HG03521 (cell line): ENCODE measurements at regions not wholly inside any gene's neighbourhood (a gene's known extent, or its start where the extent isn't known, plus 50 kb on each side); places are given as distances from the start of the nearest gene placed in this dataset.

Experiments used
- ATAC-seq: cut with Tn5 transposase; IDR thresholded peaks from one replicate; pipeline ENCODE4 v1.9.1; 2021; ENCODE audit warnings: mild to moderate bottlenecking, moderate library complexity; ENCODE audit not compliant: unreplicated experiment

GRCh38 chr18:51801514-51801913 is 538.5 kb upstream of the DCC start:
- ATAC-seq, result no peak

DNA sequence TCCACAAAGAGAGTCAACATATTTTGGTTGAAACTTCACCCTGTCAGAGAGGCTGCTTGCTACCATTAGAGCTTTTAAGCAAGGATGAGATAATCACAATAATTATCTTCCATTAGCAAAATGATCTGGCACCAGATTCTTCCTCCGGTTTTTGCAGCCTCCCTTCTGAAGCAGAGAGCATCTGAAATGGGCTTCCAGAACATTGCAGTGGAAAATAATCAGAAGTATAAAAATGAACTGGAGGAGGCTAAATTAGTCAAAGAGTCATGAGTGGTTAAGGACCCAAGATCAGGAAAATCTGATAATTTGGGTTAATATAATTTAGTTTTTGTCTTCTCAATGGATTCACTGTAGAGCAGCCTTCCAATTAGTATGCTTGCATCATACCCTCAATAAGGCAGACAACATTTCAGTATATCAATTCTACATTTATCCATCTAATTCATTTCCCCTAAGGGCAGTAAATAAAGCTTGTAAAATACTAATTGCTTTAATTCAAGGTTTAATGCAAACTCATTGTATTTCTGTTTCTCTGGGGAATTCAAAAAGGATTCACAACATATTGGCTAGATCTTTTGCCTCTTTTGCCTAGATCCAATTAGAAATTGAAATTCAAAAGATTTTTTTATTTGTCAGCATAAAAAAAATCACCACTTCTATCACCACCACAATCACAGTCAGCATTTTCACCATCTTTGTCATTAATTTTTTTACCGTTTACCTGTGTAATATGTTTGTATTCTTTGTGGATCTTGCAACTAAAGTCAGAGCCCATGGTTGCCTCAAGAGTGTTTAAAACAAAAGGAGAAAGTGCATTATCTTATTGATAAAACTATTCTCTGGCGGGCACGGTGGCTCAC is 537.2 kb upstream of the DCC start:
- no peak for ATAC-seq

DNA sequence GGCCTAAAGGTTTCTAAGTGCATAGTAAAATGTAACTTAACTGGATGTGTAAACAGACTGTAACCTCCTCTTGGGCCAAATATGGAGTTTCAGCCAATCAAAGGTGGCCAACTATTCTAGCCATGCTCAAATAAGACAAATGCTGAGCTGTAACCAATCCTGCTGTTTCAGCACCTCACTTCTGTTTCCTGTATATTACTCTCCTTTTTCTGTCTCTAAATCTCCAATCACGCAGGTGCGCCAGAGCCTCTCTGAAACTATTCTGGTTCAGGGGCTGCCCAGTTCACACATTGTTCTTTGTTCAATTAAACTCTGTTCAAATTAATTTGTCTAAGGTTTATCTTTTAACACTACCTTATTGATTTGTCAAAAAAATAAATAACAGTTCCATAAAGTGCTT is 532.7 kb upstream of the DCC start:
- no peak for ATAC-seq

GRCh38 chr18:51811883-51812282 is 528.1 kb upstream of the DCC start:
- no peak for ATAC-seq

DNA sequence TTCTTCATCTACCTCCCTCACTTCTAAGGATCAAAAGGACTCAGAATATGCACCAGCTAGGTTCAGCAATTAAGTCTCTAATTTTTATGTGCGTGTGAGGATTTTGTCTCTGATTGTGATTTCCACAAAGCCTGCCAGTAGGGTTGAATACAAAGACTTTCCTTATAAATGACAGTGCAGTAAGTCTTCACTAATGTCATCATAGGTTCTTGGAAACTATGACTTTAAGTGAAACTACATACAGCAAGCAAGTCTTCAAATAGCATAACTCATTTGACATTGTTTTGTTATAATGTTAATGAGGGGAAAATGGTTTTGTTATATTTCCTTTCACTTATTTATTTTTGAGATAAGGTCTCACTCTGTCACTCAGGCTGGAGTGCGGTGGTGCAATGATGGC is 526.3 kb upstream of the DCC start:
- no peak for ATAC-seq

- no peak for ATAC-seq
These were observed 518.4 kb upstream of the DCC start for GRCh38 chr18:51821610-51822009.

DNA sequence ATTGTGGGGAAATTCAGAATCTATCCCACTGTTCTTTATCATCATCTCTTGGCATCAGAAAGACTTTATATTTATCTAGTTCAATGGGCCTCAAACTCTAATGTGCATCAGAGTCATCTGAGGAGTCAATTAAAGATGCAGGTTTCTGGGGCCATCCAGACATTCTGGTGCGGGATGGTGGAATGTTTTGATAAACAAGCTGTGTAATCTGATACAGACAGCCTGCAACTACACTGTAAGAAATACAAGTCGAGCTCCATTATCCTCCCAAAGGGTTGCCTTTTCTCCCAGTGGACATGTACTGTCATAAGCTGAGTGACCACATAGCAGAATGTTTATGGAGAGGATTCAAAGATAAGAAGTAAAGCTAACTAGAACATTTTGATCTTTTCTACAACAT is 515.3 kb upstream of the DCC start:
- no peak for ATAC-seq

- no peak for ATAC-seq
These were observed 506.1 kb upstream of the DCC start for GRCh38 chr18:51833850-51834249.

- ATAC-seq, result no peak
These were observed 491.3 kb upstream of the DCC start for GRCh38 chr18:51848702-51849101.

DNA sequence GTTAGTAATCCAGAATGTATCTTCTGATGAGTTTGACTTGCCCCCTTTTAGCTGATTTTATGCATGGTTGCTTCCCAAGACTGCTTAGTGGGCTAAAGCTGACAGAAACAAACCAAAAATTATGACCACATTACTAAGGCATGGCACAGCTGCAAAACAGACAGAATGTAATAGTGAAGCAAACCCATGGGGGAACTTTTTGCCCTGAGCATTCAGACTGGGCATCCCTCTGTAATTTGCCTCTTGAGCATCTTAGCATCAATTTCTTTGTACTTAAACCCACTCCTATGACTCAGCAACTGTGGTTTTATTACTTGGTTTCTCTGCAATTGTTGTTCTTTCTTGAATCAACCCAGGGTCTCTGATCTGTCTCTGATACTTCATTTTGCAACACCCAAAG is 487.3 kb upstream of the DCC start:
- no peak for ATAC-seq

DNA sequence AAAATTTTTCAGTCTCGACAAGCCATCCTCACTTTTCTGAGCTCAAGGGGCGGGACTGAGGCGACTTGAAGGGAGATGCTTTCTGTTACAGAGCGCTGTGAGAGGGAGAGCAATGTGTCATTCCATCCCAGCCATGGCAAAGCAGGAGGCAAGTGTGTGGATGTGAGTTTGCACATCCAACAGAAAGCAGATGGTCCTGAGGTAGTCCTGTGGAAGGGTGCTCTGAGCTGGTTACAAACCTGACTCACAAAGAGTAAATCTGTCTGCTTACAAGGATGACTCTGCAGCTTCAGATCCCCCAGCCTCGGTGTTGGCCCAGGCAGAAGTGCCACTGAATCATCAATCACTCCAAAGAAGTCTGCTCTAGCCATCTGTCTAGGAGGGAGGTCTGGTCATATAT is 482.0 kb upstream of the DCC start:
- no peak for ATAC-seq

DNA sequence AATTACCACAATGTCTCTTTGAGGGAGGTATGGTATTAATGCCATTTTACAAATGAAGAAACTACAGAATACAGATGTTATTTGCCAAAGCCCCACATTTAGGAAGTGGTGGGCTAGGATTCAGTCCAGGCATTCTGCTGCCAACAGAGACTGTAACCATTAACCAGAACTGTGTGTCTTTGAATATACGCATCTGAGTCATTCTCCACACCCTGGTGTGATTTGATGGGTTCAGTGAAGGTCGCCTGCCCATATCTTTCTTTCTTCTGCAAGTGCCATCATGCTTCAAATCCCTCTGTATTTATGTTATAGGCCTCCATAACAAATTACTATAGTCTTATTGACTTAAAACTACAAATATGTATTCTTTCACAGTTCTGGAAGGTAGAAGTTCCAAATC is 479.0 kb upstream of the DCC start:
- ATAC-seq, result no peak

- ATAC-seq, result no peak
These were observed 477.8 kb upstream of the DCC start for GRCh38 chr18:51862051-51862715.

DNA sequence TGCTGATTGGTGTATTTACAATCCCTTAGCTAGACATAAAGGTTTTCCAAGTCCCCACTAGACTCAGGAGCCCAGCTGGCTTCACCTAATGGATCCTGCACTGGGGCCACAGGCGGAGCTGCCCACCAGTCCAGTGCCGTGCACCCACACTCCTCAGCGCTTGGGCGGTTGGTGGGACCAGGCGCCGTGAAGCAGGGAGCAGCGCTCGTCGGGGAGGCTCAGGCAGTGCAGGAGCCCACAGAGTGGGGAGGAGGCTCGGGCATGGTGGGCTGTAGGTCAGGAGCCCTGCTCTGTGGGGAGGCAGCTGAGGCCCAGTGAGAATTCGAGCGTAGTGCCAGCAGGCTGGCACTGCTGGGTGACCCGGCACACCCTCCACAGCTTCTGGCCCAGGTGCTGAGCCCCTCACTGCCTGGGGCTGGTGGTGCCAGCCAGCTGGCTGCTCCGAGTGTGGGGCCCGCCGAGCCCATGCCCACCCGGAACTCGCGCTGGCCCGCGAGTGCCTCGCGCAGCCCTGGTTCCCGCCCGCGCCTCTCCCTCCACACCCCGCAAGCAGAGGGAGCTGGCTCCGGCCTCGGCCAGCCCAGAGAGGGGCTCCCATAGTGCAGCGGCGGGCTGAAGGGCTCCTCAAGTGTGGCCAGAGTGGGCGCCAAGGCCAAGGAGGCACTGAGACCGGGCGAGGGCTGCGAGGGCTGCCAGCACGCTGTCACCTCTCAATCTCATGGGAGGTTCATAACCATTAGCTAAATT is 475.6 kb upstream of the DCC start:
- no peak for ATAC-seq

- no peak for ATAC-seq
These were observed 474.5 kb upstream of the DCC start for GRCh38 chr18:51865538-51865937.

DNA sequence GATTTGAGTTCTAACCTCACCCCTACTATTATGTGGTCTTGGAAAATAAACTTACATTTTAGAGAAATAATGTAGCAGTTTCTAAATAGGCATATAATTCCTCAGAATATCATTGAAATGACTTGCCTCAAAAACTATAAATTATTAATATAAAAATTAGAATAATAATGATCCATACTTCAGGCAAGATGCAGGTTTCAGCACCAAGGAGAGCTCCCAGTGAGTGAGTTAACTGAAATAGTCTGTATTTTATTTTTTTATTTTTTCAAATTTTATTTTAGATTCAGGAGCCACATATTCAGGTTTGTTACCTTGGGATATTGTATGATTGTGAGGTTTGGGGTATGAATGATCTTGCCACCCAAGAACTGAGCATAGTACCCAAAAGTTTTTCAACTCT is 472.2 kb upstream of the DCC start:
- no peak for ATAC-seq

DNA sequence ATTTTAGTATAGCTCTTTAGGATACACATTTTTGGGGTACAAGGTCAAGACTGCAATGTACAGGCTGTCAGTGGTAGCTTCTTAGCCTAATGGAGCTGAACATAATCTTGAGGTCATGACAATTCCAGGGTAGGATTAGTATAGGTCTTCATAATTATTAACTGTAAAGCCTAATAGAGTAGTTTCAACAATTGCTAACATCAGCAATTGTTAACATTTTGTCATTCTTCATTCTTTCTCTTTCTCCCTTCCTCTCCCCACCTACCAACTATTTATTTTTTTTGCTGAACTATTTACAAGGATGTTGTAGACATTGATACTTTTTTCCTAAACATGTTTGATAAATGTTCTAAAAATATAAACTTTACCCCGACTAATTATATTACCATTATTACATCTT is 461.3 kb upstream of the DCC start:
- ATAC-seq, result no peak

DNA sequence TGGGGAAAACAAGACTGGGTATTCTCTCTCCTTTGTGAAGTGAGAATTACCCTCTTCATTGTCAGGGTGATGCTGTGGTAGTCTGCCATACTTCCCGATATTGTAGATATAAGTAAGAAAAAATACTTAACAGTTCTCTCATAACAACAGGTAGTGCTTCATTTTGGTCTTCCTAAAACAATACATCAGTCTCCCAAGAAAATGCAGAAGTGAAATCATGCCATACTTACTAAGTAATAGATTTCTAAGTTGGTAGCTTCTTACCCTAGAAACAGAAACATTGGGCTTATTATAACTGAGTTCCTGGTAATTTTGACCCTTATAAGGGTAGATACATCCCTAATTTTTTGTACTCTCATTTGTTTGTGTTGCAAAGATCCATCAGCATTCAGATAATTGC is 460.7 kb upstream of the DCC start:
- no peak for ATAC-seq

DNA sequence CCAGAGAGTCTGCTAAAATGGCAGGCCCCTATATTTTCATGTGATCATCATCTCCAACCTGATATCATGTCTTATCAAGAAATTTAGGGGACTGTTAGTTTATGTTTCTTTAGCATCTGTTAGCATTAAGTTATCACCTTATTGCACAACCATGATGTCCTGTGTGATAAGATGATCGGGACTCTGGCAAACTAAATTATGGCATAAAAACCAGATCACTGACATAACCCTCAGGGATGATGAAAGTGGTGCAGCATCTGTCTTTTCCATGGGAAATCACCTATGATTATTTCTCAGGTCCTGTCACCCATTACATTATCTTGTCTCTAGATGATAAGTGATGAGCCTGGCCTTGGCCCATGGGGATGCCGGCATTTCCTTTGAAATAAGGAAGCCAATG is 458.6 kb upstream of the DCC start:
- no peak for ATAC-seq

GRCh38 chr18:51884039-51884438 is 456.0 kb upstream of the DCC start:
- ATAC-seq, result no peak

DNA sequence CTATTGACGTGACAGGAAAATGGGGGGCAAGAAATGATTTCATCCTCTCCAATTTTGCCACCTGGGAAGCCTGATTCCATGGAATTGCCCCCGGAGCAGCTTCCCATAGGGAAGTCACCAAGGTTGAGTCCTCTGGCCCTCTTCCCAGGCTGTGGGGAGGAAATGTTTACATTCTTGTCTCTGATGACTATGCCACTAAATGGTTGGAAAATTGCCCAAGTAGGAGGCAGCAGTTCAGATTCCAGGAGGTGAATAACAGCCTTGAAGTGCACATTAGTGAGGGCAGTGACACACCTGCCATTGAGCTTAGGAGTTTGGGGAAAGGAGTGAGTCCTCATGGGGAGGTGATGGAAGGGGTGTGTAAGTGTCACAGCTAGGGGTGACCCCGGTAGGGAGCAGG is 449.2 kb upstream of the DCC start:
- ATAC-seq, result no peak

DNA sequence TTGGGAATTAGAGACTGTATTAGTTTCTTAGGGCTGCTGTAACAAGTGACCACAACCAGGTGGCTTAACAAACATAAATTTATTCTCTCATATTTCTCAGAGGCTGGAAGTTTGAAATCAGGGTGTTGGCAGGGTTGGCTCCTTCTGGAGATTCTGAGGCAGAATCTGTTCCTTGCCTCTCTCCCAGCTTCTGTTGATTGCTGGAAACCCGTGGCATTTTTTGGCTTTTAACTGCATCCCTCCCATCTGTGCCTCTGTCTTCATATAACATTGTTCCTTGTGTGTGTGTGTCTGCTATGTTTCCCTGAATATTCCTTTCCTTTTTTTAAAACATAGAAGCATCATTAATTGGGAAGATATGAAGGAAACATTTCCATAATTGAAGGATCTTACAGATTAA is 448.1 kb upstream of the DCC start:
- no peak for ATAC-seq
